Right renal pelvis (tissue), 4 donors: ENCODE measurements at regions not wholly inside any gene's neighbourhood (a gene's known extent, or its start where the extent isn't known, plus 50 kb on each side); places are given as distances from the start of the nearest gene placed in this dataset.

Experiments
- DNase-seq, 4 donors: peaks; one replicate each; pipeline ENCODE4 v3.0.0-alpha.2; 2013; ENCODE audit warnings: low read depth in 4 of 4, low spot score in 3 of 4, missing footprints in 1 of 4

- DNase-seq, result no peak
These were observed 356.6 kb upstream of the JAG1 start for GRCh38 chr20:11030351-11030750.

DNA sequence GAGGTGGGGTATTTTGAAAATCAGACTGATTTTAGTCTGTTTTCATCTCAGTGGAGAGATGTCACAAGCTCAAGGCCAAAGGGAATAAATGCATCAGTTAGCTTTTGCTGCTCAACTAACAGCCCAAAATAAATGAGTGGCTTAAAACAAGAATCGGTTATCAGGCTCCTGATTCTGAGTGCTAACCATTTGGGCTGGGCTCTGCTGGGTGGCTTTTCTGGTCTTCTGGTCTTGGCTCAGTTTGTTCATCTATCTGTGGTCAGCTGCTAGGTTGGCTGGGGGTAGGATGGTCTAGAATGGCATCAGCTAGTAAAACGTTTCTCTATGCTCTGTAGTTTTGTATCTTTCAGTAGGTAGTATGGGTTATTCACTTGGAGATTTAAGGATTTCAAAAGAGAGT is 357.5 kb upstream of the JAG1 start:
- no peak for DNase-seq

GRCh38 chr20:11032611-11033010 is 358.8 kb upstream of the JAG1 start:
- no peak for DNase-seq

DNA sequence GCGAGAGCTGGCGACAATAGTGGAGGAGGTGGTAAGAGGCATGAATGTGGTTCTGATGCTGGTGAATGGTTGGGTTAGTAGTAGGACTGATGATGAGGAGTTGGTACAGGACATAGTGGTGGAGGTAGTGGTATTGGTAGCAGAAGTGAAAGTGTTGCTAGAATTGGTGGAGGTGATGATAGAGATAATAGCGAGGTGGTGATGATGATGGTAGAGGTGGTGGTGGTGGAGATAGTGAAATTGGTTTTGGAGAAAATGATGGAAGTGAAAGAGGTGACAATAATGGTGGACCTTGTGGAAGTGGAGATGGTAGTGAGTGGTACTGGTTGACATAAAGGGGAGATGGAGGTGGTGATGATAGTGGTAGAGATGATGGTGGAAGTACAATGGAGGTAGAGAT is 360.2 kb upstream of the JAG1 start:
- DNase-seq, result no peak

DNA sequence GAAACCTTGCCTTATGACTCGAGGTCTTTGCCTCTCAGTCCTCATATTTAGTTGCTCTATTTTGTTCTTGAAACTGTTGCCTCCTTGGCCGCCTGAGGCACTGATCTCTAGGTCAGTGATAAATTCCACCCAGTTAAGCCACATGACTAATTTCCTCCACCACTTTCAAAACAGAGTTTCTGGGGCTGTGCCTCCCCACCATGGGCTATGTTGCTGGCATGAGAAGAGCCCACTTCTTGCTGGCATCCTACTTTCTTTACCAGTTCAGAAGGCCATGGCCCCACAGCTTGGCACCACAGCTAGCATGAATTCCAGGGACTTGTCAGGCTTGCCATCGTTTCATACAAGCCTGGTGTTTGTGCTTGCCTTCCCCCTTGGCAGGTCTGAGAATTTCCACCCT is 361.4 kb upstream of the JAG1 start:
- DNase-seq, result no peak

DNA sequence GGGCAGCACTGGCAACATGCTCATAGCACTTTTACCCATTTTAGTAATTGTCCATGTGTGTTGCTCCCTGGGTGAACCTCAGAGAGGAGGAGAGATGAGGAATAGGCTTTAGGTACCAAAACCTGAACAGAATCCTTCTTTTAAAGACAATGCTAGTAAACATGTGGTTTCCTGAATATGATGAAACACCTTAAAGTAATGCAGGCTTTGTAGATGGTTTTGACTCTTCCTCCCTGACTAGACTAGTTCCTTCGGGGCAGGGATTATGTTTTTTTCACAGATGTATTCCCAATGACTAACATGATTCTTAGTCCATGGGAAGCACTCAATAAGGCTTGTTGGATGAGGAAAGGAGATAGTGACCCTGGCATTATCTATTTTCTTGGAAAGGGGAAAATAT is 367.6 kb upstream of the JAG1 start:
- DNase-seq, result no peak

- no peak for DNase-seq
These were observed 369.2 kb upstream of the JAG1 start for GRCh38 chr20:11043001-11043400.

DNA sequence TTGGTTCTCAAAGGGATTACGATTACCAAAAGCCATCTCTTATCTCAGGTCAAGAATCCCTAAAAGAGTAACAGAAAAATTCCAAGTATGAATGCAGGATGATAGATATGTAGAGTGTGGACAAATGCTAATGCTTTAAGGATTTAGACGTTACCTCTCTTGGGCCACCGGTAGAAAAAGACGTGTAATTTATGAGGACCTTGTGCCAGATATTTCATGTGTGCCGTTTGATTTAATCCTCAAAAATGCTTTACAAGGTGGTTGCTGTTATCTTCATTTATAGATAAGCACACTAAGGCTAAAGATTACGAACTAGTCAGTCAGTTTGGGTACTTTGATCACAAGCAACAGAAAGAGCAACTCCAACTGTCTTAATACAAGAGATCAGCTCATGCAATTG is 370.8 kb upstream of the JAG1 start:
- no peak for DNase-seq

DNA sequence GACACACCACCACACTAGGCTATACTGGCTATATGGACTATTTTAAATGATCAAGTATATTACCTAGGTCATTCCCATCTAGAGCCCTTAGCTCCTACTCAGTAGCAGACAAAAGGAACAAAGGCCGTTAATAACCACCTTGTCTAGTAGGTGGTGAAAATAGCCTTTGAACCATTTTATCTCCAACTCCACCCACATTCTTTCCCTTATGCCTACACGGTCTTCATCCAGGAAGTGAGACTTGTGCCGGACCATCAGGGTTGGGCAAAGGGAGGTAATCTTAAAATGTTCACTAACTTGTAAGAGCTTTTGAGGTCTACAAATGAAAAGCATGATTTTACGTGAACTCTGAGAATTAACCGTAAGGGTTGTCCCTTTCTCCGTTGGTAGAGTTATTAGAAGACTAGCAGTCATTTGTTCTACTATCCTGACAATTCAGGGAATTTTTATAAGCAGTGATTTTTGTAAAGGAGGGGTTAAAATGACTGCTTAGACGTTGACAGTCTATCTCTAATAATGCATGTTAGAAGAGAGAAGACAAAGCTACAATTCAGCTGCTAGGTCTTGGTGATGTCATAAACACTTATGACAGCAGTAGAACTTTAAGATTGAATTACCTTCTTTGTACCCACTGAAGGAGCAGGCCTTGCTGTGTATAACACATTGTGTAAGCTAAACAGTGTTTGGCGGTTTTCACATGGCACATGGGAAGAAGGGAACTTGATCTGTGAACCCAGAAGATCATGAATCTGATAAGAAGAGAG is 371.8 kb upstream of the JAG1 start:
- no peak for DNase-seq

GRCh38 chr20:11047559-11047958 is 373.8 kb upstream of the JAG1 start:
- no peak for DNase-seq

- no peak for DNase-seq
These were observed 374.9 kb upstream of the JAG1 start for GRCh38 chr20:11048739-11049138.

DNA sequence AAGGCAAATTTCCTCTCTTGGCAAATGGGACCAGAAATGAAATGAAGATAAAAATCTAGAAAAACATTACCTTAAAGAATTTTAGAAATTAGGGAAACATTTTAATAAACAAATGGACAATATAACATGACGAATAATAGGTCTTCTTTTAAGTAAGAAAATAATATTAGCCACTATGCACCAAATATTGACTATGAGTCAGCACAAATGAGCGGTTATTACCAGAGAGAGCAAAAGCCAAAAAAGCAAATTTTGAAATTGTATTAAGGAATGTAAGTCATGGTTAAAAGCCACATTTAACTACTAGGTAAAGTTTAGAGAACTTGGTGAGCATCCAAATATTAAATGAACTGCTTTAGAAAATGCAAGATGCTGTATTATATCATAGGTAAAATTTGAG is 376.6 kb upstream of the JAG1 start:
- no peak for DNase-seq

- DNase-seq, result no peak
These were observed 377.3 kb upstream of the JAG1 start for GRCh38 chr20:11051136-11051535.

DNA sequence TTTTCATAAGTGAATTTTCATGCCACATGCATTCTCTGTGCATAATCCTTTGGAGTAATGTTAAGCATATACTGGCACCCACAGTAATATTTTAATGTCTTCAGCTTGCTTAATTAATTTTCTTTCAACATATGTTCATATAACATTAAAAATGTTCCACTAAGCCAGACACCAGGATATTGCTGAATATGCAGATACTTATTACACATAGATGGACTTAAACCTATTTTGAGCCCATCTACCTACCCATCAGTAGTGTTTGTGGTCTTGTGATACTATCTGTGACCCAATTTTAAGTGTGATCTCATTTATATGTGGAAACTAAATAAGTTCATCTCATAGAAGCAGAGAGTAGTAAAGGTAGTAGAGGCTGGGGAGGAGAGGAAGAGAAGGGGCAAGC is 379.5 kb upstream of the JAG1 start:
- no peak for DNase-seq

DNA sequence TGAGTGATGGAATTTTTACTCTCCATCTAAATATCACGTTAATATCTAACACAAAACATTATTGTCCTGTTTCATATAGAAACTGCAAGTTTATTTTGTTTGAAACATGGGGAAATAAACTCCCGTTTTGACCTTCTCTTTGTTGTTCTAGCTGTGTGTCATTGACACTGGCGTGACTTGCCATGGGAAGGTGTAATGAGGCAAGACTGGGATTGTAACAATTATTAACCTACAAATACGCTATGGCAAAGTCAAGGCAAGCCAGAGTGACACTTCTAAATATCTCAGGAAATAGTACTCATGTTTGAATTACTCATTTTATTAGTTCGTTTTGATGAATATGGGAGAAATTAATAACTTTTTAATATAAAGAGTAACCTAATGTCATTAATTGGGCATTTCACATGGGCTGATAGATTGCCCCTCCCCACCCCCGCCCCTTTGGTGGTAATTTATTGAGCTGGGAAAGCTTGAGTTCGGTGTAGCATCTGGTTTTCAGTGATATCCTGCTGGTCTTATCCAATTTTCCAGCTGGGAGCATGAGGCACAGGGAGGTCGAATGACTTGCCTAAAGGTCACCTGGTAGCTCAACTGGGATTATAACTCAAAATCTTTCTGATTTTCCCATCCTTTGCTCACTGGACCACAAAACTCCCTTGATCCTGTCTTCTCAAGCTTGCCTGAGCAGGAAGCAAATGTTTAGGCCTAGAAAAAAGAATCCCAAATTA is 380.6 kb upstream of the JAG1 start:
- peak in 1 of 4 donors; percentile 56 for DNase-seq

- DNase-seq, result no peak
These were observed 382.6 kb upstream of the JAG1 start for GRCh38 chr20:11056414-11056813.

DNA sequence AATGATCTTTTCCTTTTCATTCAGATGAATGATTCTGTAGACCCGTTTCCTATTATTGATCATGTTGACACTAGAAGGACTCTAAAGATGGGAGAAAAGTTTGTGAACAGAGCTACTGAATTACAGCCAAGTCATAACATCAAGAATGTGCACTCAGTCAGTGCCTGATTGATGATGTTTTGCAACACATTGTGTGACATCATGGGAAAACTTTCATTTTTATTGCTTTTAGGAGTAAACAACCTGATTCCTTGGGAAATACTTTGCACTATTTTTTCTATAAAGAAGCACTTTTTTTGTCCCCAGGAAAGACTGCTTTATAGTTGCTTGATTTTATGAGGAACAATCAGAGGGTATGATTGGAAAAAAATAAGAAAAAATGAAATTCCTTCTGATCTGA is 383.8 kb upstream of the JAG1 start:
- DNase-seq, result no peak

DNA sequence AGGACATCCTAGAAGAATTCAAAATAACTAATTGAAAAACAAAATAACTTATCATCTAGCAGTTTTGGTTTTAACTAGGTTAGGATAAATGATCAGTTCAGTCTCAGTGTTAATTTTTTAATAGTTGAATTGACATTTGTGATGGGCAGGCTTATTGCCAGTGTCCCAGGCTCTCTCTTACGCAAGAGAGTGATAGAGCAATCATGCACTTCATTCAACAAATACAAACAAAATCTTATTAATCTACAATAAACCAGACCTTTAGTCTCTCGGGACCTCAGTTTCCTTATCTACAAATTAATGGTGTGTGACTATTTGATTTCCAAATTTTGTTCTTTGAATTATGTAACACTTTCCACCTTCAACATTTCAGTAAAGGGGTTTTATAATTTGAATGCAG is 385.9 kb upstream of the JAG1 start:
- DNase-seq, result no peak

DNA sequence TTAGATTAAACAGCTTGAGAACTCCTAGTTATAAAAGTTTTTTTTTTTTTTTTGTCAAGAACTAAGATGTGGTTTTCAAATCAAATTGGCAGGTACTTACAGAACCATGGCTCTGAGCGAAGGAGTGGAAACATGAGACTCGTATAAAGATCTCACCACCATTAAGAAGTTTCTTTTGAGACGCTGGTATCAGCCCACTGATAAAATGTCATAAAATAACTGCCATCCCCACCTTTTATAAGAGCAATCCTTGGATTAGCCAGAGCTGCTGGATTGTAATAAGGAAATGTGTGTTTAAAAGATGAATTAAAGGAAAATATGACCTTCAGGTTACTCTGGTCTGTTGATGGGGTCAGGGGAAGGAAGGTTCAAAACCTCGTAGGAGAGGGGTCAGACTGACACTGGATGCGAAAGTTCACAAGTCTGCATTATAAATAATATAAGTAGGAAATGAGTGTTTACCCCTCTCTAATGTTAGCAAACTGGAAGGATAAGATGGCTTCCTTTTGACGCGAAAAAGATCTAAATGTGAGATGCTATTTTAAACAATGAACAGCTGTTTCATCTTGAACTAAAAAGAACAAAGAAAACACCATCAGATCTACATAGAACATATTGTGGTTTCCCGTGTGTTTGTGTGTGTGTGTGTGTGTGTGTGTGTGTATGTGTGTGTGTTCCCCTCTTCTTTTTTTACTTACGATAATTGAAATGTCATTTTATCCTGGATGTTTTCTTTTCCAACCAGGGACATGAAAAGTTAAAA is 386.8 kb upstream of the JAG1 start:
- no peak for DNase-seq

- no peak for DNase-seq
These were observed 389.6 kb upstream of the JAG1 start for GRCh38 chr20:11063444-11063843.

DNA sequence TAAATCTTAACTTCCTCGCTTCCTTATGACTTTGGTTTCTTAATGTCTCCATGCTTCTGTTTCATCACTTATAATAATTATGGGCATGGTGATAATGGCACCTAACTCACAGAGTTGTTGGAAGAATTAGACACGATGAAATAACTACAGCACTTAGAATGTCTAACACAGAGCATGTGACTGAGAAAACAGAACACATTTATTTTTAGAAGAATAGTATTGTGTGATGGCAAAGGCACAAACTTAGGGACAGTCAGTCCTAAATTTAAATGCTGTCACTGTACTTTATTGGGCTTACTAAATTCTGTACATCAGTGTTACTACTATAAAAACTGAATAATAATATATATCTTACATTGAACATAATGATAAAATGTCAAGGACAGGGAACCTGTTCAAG is 391.1 kb upstream of the JAG1 start:
- no peak for DNase-seq

DNA sequence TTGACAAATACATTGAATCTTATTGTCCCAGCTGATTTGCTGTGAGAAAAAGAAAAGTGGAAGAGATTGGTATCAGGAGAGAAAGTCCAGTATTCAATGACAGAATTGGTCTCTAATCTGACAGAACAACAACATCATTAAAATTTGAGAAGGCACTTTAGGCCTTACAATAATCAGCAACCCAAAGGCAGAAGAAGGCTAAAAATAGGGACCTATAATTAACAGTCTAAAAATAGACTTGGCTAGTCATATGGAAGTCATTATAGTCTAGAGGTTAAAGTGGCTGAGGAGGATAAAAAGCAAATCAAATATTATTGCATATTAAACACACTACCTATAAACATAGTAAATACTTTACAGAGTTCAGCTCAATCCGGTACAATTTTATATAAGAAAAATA is 393.6 kb upstream of the JAG1 start:
- DNase-seq, result no peak
